ENCODE measurements at regions not wholly inside any gene's neighbourhood (a gene's known extent, or its start where the extent isn't known, plus 50 kb on each side); places are given as distances from the start of the nearest gene placed in this dataset.

DNA sequence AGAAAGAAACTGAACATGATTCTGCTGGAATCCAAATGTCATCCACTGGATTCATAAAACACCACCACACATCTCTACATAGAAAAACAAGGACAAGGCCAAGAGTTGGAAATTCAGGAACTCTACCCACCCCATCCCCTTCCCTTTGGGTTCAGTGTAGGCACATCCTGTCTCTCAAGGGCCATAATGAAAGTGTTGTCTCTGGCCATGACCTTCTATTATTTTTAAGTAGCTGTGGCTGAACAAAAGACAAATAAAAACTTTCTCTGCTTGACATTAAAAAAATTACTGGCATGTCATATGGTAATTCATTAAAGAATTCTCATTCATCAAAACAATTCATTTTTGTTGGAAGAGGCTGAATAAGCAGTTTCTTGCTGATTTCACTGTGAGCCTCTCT lies 54.9 kb upstream of the ZBTB18 start:
- no peak overlapping the region for H3K27ac Mint-ChIP-seq (ENCODE audit: unreplicated experiment)
- no peak overlapping the region for H3K4me3 Mint-ChIP-seq (ENCODE audit: low read depth, unreplicated experiment)
- no peaks in the 10 kb centered on the region for H3K36me3 Mint-ChIP-seq (ENCODE audit: insufficient read depth, unreplicated experiment)
- no peaks in the 10 kb centered on the region for H3K27me3 Mint-ChIP-seq (ENCODE audit: unreplicated experiment)
- no peaks in the 10 kb centered on the region for H3K9me3 Mint-ChIP-seq (ENCODE audit: low read depth, unreplicated experiment)
- no TSS peak for BruUV-seq (replicated peaks)
- CTCF ChIA-PET = no interaction called here
- intact Hi-C loops (cut with micrococcal nuclease; ENCODE audit: unreplicated experiment) = no loop called here
- TF ChIP-seq, protein P1, sequence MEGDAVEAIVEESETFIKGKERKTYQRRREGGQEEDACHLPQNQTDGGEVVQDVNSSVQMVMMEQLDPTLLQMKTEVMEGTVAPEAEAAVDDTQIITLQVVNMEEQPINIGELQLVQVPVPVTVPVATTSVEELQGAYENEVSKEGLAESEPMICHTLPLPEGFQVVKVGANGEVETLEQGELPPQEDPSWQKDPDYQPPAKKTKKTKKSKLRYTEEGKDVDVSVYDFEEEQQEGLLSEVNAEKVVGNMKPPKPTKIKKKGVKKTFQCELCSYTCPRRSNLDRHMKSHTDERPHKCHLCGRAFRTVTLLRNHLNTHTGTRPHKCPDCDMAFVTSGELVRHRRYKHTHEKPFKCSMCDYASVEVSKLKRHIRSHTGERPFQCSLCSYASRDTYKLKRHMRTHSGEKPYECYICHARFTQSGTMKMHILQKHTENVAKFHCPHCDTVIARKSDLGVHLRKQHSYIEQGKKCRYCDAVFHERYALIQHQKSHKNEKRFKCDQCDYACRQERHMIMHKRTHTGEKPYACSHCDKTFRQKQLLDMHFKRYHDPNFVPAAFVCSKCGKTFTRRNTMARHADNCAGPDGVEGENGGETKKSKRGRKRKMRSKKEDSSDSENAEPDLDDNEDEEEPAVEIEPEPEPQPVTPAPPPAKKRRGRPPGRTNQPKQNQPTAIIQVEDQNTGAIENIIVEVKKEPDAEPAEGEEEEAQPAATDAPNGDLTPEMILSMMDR (IDR thresholded peaks at IDR 0.05; ENCODE audit: unreplicated experiment) = no peak
- H3K4me1 Mint-ChIP-seq (ENCODE audit: low read depth, unreplicated experiment) = no peaks in the 10 kb centered on the region
- no peak for DNase-seq

DNA sequence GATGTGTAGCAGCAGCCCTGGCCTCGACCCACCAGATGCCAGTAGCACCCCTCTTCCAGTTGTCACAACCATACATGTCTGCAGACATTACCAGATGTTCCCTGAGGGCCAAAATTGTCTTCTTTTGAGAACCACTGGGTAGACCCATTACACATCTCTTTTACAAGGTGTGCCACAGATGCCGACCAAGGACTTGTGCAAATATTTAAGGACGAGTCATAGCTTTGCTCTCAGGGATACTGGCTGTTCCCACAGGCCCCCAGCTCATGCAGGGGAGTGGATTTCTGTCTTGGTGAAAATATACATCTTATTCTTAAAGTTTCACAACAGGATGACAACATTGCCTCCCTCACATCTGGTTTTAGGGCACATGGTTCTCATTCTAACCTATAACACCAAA lies 59.4 kb upstream of the ZBTB18 start:
- TF ChIP-seq, protein P1 (IDR thresholded peaks at IDR 0.05; ENCODE audit: unreplicated experiment) = no peak
- Mint-ChIP-seq H3K4me1 (ENCODE audit: low read depth, unreplicated experiment) (no peaks in the 10 kb centered on the region), H3K9me3 (ENCODE audit: low read depth, unreplicated experiment) (peaks cover 2% of the 10 kb centered on the region), H3K4me3 (ENCODE audit: low read depth, unreplicated experiment) (no peak overlapping the region), H3K36me3 (ENCODE audit: insufficient read depth, unreplicated experiment) (no peaks in the 10 kb centered on the region), H3K27ac (ENCODE audit: unreplicated experiment) (no peak overlapping the region), H3K27me3 (ENCODE audit: unreplicated experiment) (no peaks in the 10 kb centered on the region)
- BruUV-seq (replicated peaks) = no TSS peak
- intact Hi-C loops (cut with micrococcal nuclease; ENCODE audit: unreplicated experiment) = no loop called here
- CTCF ChIA-PET = no interaction called here
- DNase-seq = no peak

DNA sequence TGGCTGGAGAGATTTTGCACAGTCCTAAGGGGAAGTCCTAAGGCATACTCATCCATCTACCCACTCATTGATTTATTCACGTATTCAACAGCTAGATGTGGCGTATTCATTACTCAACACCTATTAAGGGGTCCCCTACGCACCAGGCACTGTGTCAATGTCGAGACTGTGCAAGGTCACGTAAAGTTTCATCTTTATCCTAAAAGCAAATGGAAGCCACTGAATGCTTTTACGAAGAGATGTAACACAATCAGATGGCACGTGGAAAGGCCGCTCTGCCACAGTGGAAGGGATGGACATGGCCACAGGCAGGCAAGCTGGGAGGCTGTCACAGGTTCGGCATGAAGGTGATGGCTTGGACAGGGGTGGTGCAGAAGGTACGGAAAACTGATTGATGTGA lies 66.3 kb upstream of the ZBTB18 start:
- H3K27me3 Mint-ChIP-seq (ENCODE audit: unreplicated experiment) = no peaks in the 10 kb centered on the region
- CTCF ChIA-PET = no interaction called here
- H3K27ac Mint-ChIP-seq (ENCODE audit: unreplicated experiment) = no peak overlapping the region
- no peak for DNase-seq
- BruUV-seq (replicated peaks) = no TSS peak
- no peaks in the 10 kb centered on the region for H3K4me1 Mint-ChIP-seq (ENCODE audit: low read depth, unreplicated experiment)
- TF ChIP-seq, protein P1 (IDR thresholded peaks at IDR 0.05; ENCODE audit: unreplicated experiment) = no peak
- intact Hi-C loops (cut with micrococcal nuclease; ENCODE audit: unreplicated experiment) = no loop called here
- no peak overlapping the region for H3K4me3 Mint-ChIP-seq (ENCODE audit: low read depth, unreplicated experiment)
- no peaks in the 10 kb centered on the region for H3K36me3 Mint-ChIP-seq (ENCODE audit: insufficient read depth, unreplicated experiment)
- no peaks in the 10 kb centered on the region for H3K9me3 Mint-ChIP-seq (ENCODE audit: low read depth, unreplicated experiment)

DNA sequence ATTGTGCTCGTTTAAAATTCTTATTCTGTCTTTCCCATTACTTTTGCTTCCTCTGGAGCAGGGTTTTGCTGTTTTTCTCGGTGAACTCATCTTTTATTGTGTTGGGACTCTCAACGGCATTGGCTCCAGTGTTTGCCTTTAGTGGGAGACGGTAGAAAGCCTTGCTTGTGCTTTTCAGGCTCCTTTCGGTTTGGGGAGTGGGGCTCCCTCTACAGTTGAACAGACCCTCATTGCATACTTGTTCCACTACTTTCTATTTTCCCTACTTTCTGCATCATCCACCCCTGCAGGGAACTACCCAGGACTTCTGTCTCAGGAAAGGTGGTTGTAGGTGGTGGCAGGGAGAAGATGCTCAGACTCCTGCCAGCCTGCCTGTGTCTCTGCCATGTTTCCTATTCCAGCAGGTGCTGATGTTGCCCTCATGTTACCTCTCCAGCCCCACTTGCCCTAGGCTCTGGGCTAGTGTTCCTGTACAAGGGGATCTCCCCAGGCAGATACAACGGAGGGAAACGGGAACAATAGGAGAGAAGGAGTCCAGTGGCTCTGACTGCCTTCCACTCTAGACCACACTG lies 68.5 kb upstream of the ZBTB18 start:
- DNase-seq = no peak
- Mint-ChIP-seq H3K9me3 (ENCODE audit: low read depth, unreplicated experiment) (no peaks in the 10 kb centered on the region), H3K27ac (ENCODE audit: unreplicated experiment) (no peak overlapping the region), H3K4me3 (ENCODE audit: low read depth, unreplicated experiment) (no peak overlapping the region), H3K4me1 (ENCODE audit: low read depth, unreplicated experiment) (no peaks in the 10 kb centered on the region), H3K36me3 (ENCODE audit: insufficient read depth, unreplicated experiment) (no peaks in the 10 kb centered on the region), H3K27me3 (ENCODE audit: unreplicated experiment) (no peaks in the 10 kb centered on the region)
- CTCF ChIA-PET = interaction anchor here (0.6 kb wide), 1 partner anchor 107 kb away, joined by 4 read pairs; no protein-coding TSS in a partner anchor
- intact Hi-C loops (cut with micrococcal nuclease; ENCODE audit: unreplicated experiment) = no loop called here
- BruUV-seq (replicated peaks) = no TSS peak
- TF ChIP-seq, protein P1 (IDR thresholded peaks at IDR 0.05; ENCODE audit: unreplicated experiment) = no peak
